ENCODE measurements at regions not wholly inside any gene's neighbourhood (a gene's known extent, or its start where the extent isn't known, plus 50 kb on each side); places are given as distances from the start of the nearest gene placed in this dataset.

- TF ChIP-seq CTCF (IDR thresholded peaks at IDR 0.05; ENCODE audit: borderline replicate concordance, extremely low read depth, low read length, poor library complexity, severe bottlenecking) = no peak
- TF ChIP-seq EZH2 (IDR thresholded peaks at IDR 0.05; ENCODE audit: borderline replicate concordance, low read depth, low read length, severe bottlenecking) = no peak
Measured at GRCh38 chr13:34412295-34412694, 529.8 kb upstream of the NBEA start.

All from DND-41 (cell line).